CD4-positive, alpha-beta T cell treated with Interferon gamma for 1 hour (primary cell): ENCODE measurements at regions not wholly inside any gene's neighbourhood (a gene's known extent, or its start where the extent isn't known, plus 50 kb on each side); places are given as distances from the start of the nearest gene placed in this dataset.

Experiments used
- DNase-seq: peaks from one replicate; pipeline ENCODE4 v3.0.0-alpha.2; 2020

DNA sequence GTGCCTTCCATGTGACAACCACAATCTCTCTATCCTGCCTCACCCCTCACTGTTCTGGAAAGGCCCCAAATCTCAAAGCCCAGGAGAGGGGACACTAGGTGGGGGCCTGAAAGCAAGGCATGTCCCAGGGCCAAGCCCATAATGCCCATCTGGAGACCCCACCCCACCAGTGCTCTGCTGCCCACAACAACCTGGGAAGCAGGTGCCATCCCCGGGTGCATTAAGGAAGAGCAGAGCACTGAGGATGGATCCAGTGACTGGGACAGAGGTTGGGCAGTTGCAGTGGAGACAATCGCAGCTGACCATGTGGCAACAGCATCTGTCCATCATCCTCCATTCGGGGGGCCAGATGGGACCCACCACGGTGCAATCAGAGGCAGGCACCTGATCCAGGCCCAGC, 106.2 kb upstream of the PRR20G start:
- DNase-seq: no peak

DNA sequence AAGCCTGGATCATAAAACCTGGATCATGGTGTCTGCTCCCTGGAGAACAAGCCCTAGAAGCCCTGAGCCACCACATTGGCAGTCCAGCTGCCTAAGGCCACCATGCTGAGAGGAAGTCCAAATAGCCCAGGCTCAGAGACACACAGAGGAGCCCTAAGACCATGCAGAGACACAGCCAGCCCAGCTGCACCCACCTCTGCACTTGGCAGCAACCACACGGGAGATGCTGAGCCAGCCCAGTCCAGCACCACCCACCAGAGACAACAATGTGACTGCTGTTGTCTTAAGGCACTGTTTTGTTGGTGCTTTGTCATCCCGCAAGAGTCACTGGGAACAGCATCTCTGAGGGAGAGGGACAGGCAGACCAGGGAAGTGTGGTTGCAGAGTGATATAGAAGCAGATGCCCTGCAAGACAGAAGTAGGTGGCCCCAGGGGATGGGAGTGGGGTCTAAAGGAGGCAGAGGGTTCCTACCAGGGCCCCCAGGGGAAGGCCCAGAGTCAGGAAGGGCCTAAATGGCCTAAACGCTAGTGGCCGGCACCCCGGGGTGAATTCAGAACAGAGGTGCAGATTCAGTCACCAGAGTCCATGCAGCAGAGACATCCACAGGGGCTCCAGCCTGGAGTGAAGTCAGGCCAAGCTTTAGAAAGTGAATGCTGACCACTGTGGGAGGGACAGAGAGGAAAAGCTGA, 105.4 kb upstream of the PRR20G start:
- DNase-seq: no peak

DNA sequence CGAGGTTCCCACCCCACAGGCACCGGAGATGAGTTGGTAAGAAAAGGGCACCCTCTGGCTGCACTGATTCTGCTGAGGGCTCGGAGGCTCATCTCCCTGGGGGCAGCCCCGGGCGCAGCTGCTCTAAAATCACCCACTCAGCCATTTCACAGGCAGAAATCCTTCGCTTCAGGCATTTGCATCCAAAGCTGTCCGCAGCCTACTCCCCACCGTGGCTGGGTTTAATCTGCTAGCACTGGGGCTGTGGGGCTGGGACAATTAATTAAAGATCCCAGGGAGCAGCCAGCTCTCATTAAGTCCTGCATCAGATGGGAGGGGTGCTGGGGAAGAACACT, 104.3 kb upstream of the PRR20G start:
- DNase-seq: no peak

DNA sequence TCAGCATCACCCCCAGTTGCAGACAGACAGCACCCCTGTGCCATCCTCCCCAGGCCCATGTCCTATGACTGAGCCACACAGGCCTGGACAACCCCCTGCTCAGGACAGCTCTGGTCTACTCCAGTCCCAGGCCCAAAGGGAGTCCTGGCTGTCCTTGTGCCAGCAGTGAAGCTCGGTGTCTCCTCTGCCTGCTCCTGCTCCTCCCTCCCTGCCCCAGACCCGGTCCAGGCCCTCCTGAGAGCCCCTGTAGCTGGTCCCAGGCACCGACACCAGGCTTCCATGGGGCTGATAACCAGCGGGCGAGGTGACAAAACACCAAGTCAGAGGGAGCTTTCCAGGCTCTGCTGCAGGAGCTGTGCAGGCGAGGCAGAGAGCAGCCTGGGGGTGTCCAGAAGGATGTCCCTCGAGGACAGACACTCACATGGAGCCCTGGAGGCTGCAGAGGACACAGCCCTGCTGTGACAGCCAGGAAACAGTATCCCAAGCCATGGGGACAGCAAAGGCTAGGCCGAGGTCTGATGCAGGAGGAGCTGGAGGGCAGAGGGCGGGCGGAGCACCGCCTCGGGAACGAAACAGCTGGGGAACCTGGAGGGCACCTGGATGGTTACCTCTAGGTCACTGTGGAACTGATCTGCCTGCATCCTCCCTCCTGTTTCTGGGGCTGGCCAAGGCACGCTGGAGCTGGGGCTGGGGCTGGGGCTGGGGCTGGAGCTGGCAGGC, 103.8 kb upstream of the PRR20G start:
- DNase-seq: no peak

DNA sequence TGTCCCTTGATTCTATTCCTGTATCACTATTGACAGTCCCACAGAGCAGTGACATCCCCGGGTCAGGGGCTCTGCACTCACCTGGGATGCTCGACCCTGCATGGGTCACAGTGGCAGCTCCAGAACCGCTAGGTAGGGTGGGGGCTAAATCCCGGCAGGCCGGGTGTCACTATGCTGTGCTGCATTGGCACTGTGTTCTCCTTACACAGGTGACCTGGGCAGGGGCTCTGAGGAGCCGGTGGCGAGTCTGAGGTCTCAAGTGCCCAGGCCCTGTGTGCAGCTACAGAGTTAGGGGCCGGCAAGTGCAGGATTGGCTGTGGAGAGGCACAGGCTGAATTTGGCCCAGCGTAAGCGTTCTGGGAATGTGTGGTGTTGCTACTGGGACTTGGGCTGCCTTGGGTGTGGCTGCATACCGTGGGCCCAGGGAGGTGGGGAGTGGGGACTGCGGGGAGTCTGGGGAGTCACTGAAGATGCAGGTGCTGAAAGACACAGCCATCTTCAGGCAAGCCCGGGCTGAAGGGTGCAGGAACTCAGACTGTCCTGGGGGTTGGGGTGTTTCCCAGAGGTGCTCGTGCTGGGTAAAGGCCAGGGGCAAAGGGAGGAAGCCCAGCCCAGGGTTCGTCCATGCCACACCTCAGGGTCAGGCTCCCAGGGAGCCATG, 102.6 kb upstream of the PRR20G start:
- DNase-seq: no peak

DNA sequence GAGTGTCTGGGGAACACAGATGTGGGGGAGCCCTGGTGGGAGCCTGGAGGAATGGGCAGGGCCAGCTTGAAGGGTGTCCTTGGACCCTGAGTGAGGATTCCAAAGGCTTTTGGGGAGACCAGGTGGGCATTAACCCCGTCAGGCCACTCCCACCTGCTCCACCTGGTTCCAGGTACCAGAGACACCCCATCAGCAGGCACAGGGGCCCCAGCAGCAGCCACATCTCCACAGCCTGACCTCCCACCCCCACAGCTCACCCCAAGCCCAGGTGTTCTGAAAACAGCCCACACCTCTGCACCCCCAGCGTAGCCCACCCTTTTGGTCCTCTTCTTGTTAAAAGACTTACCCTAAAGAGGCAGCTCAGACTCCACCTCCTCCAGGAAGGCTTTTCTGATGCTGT, 102.1 kb upstream of the PRR20G start:
- DNase-seq: no peak

DNA sequence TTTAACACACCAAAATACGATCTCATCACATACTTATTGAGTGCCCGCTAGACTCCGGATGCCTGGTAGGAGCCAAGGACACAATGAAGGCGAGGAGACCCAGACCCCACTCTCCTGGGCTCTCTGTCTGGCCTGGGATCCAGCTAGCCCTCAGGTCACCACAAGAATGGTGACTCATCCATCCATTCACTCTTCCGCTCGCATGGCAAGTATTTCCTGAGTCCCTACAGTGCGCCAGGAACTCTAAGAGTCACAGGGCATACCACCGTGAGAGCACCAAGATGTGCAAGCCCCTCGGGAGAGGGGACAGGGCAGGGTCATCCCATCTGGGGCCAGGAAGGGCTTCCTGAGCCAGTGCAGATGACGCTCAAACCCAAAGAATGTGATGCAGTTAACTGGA, 101.6 kb upstream of the PRR20G start:
- DNase-seq: no peak

DNA sequence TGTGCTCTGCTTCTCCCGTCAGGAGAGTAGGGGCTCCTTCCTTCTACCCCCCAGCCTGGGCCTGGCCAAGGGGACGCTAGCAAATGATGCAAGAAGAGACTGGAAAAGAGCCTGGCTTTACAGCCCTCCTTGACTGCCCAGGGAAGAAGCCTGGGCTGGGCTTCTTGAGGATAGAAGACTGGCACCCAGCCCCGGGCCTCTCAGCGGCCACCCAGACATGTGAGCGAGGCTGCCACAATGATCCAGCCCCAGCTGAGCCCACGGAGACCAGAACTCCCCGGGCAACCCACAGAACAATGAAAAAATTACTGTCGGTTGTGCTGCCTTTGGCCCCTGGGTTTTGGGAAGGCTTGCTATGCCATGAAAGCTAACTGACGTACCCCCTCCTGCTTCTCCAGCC, 100.6 kb upstream of the PRR20G start:
- DNase-seq: no peak

DNA sequence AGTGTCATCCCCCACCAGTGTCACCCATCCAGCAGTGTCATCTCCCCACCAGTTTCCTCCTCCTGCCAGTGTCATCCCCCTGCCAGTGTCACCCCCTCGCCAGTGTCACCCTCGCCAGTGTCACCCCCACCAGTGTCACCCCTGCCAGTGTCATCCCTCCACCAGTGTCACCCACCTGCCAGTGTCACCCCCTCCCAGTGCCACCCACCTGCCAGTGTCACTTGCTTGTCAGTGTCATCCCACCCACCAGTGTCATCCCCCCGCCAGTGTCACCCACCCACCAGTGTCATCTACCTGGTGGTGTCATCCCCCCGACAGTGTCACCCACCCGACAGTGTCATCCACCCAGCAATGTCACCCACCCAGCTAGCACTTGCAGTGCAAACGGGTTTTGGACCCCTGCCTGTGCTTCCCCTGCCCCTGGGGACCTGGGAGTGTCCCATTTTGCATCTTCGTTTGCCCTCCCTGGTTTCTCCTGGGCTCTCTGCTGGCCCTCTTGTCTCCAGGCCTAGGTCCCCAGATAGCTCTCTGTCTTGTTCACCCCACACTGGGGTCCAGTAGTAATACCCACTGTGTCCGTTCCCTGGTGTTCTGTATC, 99.8 kb upstream of the PRR20G start:
- DNase-seq: no peak

DNA sequence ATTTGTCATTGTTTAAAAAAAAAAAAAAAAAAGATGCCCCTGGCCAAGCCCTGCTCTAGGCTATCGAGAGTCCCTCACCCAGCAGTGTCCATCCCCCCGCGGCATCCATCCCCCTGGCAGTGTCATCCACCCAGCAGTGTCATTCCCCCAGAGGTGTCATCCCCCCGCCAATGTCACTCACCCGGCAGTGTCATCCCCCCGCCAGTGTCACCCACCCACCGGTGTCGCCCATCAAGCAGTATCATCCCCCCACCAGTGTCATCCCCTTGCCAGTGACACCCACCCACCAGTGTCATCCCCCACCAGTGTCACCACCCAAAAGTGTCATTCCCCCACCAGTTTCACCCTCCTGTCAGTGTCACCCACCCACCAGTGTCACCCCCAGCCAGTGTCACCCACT, 99.3 kb upstream of the PRR20G start:
- no peak for DNase-seq

DNA sequence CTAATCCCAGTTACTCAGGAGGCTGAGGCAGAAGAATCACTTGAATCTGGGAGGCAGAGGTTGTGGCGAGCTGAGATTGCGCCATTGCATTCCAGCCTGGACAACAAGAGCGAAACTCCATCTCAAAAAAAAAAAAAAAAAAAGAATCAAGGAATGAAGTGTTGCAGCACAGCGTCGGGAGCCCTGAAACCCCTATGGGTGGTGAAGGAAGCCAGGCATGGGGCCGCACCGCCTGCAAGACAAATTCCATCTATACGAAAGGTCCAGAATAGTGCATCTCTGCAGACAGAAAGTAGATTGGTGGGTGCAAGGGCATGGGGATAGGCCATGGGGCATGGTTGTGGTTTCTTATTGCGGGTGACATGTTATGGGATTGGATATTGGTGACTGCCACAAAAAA, 98.6 kb upstream of the PRR20G start:
- DNase-seq: no peak

DNA sequence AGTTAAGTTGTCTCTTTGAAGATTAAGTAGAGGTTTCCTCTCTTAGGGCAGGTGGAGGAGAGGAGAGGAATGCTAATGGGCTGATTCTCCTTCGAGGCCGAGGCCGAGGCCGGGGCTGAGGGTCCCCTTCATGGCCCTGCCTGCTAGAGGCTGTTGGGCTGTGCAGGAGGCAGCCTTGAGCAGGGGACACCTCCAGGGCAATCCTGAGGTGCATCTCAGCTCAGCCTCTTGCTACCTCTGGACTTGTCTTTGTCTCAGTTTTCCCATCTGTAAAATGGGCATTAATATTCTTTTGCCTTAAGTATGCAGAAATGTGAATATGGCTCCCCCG, 97.7 kb upstream of the PRR20G start:
- DNase-seq: no peak

DNA sequence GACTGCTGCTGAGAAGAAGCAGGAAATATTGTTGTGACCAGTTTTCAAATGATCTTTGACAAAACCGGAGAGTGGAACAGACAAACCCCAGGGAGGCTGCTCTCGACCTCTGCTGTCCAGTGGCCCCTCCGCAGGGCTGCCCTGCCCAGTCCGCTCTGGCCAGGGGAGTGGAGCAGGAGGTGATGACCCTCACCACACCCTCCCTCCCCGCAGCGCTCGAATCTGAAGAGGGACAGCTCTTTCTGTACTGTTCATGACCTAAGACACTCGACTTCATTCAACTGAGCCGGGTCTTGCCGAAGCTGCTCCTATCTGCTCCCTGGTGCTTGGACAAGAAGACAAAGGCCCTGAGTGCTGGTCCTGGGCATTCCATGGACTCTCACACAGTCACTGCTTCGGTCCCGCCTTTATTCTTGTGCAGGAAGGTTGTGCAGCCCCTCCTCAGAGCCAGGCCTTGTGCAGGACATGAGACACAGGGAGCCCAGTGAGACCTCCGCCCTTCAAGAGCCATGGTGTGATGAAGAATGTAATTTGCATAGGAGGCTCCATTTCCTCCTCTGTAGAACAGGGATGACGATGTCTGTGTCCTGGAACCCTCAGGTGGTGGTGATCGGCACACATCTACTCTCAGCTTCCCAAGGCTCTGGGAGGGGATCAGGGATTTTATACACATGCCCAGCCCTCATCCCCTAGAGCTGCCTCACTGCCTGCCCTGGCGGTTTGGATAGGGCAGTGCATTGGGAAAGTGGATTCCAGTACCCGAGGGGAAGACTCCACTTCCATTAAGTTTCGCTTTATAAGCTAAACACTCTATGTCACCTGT, 97.1 kb upstream of the PRR20G start:
- no peak for DNase-seq

DNA sequence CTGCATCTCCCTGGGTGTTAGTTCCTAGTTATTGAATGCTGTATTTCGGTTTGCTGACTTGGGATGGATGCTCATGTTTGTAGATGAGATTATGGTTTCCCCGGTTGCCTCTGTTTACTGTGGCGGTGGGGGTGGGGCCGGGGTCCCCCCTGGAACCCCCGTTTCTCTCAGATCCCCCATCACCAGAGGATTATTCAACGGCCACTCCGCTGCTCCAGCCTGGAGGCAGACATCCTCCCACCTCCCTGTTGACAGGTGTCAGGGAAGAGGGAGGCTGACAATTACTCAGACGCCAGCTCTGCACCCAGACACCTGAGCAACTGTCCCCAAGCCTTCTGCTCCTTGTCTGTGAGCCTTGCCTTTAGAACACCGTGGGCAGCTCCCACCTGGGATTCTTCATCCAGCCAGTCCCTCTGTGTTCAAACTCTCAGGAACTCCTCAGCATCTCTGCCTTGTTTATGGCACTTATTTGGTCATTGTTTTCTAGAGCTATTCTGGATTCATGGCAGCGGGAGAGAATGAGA, 95.9 kb upstream of the PRR20G start:
- no peak for DNase-seq

DNA sequence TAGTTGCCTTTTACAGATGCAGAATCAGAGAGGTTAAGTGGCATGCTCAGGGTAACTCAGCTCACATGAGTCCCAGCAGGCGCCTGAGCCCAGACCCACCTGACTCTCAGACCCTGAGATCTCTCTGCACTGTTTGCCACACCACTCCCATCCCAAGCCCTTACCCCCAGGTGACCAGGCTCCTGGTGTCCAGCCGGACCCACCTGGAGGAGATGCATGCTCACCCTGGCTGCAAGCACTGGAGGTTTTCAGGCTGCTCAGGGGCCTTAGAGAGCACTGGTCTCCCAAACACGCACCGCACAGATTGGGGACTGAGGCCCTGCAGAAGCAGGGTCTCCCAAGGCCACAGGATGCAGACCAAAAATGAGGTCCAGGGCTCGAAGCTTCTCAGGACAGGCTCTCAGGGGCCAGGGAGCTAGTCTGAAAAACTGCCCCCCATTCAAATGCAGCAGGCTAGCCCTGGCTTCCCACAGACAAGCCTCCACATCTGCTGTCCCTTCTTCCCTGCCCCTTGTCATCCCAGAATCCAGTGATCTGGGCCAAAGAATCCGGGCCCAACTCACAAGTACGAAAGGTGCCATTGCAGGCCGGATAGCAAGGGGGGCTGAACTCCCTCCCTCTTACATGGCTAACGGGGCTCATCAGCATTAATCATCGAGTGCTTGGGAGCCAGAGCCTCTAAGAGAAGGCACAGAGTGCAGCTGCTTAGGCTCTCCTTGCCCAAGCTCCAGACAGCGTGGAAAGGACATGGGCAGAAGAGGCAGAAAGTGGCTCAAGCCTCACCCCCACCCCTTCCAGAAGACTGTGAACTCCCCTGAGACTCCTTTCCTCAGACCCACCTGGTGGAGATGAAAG, 90.2 kb upstream of the PRR20G start:
- DNase-seq: no peak

DNA sequence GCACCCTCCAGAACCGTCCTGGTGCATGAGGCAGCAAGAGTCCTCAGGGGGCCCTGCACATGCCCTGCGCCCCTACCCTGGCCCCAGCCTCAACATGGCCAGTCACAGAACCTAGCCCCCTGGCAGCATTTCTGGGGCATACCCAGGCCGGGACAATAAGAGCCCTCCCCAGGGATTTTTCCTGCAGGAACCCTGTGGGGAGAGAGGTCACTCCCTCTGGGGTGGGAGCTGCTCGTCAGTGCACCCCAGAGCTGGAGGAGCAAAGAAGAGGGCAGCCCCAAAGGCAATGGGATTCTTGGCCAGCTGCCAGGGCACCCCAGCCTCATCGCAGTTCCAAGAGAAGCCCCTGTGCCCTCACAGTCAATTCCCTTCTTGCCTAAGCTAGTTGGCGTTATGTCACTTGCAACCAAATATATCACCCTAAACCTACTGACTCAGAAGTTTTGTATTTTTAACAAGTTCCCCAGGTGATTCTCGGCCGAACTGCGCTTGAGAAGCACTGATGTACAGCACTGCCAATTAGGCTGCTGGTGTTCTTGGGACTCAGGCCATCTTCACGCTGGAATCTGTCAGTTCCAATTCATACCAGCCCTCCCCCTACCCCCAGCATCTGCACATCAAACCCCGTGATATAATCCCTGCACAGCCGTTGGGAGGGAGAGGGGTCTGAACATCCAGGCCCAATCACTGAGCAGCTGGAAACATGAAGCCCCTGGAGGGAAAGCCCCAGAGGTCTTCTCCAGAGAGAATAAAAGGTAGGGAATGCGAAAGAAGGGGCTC, 87.5 kb upstream of the PRR20G start:
- no peak for DNase-seq

DNA sequence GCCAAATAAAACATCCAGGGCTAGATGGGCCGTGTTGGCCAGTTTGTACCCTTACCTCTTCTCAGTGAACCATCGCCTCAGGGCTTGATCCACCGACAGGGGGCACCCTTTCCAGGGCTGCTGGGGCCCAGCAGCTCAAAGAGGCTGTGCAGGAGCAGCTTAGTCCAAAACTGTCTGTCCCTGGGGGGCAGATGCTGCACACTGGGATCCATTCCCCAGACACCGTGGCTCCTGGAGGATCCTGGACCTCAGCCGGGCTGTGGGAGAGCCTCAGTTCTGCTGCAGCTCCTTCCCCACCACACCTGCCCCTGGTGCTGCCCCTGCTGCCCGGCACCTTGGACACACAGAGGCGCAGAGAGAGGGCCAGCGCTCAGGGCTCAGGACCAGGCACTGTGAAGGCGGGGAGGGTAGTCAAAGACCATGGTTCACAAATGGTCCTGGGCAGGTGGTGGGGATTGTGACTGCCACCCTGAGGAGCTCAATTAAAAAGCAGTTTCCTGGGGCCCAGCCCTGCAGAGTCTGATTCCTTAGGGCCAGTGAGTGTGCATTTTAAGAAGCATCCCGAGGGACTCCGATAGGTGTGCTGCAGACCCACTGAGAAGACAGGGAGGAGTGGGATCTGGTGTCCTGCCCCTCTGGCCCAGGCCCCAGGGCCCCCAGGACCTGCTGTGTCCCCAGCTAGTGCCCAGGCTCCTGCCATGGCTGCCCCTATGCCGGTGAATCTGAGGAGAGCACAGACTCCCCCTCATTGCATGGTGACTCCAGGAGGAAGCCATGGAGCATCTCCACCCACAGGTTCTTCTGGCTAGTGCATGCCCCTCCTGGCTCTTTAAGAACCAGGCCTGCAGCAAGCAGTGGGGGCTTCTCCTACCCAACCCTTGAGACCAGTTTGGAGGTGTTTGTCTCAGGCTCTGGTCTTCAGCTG, 86.5 kb upstream of the PRR20G start:
- no peak for DNase-seq

DNA sequence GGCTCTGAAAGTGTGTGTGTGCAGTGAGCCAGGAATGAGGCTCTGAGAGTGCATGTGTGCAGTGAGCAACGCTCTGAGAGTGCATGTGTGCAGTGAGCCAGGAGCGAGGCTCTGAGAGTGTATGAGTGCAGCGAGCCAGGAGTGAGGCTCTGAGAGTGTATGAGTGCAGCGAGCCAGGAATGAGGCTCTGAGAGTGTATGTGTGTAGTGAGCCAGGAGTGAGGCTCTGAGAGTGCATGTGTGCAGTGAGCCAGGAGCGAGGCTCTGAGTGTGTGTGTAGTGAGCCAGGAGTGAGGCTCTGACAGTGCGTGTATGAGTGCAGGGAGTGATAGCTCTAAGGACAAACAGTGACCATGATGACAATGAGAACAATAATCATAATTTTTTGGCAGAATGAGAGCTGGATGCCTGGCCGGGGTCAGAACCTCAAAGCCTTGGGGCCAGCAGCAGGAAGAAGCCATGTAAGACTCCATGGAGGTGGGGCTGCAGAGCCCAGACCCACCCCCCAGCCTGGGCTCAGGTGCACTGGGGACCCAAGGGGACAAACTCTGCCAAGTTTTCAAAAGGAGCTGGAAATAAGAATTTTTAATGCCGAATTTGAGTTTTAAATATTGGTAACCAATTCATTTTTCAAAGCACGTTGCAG, 85.7 kb upstream of the PRR20G start:
- DNase-seq: no peak

DNA sequence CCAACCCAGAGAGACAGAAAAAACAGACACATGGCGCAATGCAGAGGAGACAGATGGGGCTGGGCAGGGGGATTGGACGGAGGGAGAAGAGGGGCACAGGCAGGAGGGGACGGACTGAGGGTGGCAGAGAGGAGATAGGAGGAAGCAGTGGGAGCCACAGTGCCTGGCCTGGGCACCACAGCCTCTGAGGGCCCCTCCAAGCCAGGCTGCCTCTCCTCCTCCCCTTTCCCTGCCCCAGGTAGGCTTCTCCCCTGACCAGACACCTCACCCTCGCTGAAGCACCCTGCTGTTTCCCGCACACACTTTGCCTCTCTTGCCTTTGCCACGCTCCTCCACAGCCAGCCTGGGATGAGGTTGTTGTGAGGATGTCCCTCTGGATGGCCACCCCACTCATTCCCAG, 84.0 kb upstream of the PRR20G start:
- no peak for DNase-seq

DNA sequence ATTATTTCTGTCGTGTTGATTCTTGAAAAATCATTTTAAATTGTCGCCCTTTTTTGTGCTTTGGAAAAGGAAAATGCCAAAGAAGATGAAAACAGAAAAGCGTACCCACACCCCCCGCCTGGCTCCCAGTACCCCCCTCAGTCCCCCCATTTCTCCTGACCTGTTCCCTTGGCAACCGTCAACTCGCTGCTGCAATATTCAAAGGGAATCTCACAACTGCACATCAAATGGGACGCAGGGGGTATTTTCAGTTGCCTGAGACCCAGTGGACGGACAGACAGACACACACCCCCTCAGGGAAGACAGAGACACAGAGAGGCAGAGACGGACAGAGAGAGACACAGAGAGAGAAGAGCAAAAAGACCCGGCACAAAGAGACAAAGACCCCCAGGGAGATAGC, 83.5 kb upstream of the PRR20G start:
- DNase-seq: no peak
